HepG2 (cell line): ENCODE measurements at regions not wholly inside any gene's neighbourhood (a gene's known extent, or its start where the extent isn't known, plus 50 kb on each side); places are given as distances from the start of the nearest gene placed in this dataset.

Source experiments
- CREM ChIP-seq, 2 experiments: sonication (generic) in 1 of 2; formaldehyde crosslinking in 1 of 2; IDR thresholded peaks; 2 replicates each; pipeline versions ENCODE4 v1.4.0 to v1.6.1; 2016 to 2020; ENCODE audit warnings: antibody characterized with exemption in 1 of 2, mild to moderate bottlenecking in 1 of 2, missing genetic modification reagents in 1 of 2
- CTCF ChIP-seq: sonication (generic); formaldehyde crosslinking; IDR thresholded peaks from 2 replicates; pipeline ENCODE4 v1.5.0; 2020; ENCODE audit warnings: mild to moderate bottlenecking, missing genetic modification reagents, moderate library complexity
- E2F1 ChIP-seq: sonication (generic); formaldehyde crosslinking; IDR thresholded peaks from 2 replicates; pipeline ENCODE4 v1.5.0; 2020; ENCODE audit warnings: missing genetic modification reagents
- EZH2 ChIP-seq: conservative IDR thresholded peaks from 2 replicates; pipeline ENCODE4 v1.6.1; 2012; ENCODE audit warnings: mild to moderate bottlenecking, low read depth, low read length, moderate library complexity
- MAFK ChIP-seq, 2 experiments: IDR thresholded peaks in 1 of 2; conservative IDR thresholded peaks in 1 of 2; 2 replicates each; pipeline ENCODE4 v1.6.1; 2011; ENCODE audit warnings: improper control_type of control experiment in 2 of 2, low read length in 2 of 2
- NFE2L1 ChIP-seq: sonication (generic); formaldehyde crosslinking; IDR thresholded peaks from 2 replicates; pipeline ENCODE4 v1.4.0; 2020; ENCODE audit warnings: missing genetic modification reagents, mild to moderate bottlenecking, borderline replicate concordance
- PPARG ChIP-seq: conservative IDR thresholded peaks from 2 replicates; pipeline ENCODE4 v1.6.1; 2016; ENCODE audit warnings: missing biosample characterization, missing genetic modification reagents
- SAP130 ChIP-seq: IDR thresholded peaks from 2 replicates; pipeline ENCODE4 v1.6.1; 2016; ENCODE audit warnings: low read depth
- SNAPC4 ChIP-seq: sonication (generic); formaldehyde crosslinking; IDR thresholded peaks from 2 replicates; pipeline ENCODE4 v1.4.0; 2020; ENCODE audit warnings: mild to moderate bottlenecking, missing genetic modification reagents
- TMF1 ChIP-seq: sonication (generic); formaldehyde crosslinking; IDR thresholded peaks from 2 replicates; pipeline ENCODE4 v1.8.1; 2022; ENCODE audit warnings: low read depth, missing genetic modification reagents
- ZKSCAN1 ChIP-seq: fragments of 150-350 bp; IDR thresholded peaks from 2 replicates; pipeline ENCODE4 v1.6.1; 2014; ENCODE audit warnings: low read length
- ZNF121 ChIP-seq: sonication (generic); formaldehyde crosslinking; IDR thresholded peaks from 2 replicates; pipeline ENCODE4 v1.5.0; 2020; ENCODE audit warnings: mild to moderate bottlenecking, missing genetic modification reagents

GRCh38 chr20:16808796-16809195 lies 60.6 kb downstream of the OTOR start:
- TF ChIP-seq MAFK (conservative IDR thresholded peaks at IDR 0.05 in 1 of 2, IDR thresholded peaks at IDR 0.05 in 1 of 2; ENCODE audit: low read length in 2 of 2) = no peak
- no peak for TF ChIP-seq CTCF
- TF ChIP-seq E2F1 = no peak
- TF ChIP-seq CREM (IDR thresholded peaks at IDR 0.05) = no peak
- TF ChIP-seq CREM (CRISPR knock-in tag; IDR thresholded peaks at IDR 0.05) = no peak
- TF ChIP-seq SAP130 = no peak
- no peak for TF ChIP-seq EZH2
- TF ChIP-seq TMF1 = no peak
- no peak for TF ChIP-seq SNAPC4 (CRISPR knock-in tag)
- no peak for TF ChIP-seq ZKSCAN1
- no peak for TF ChIP-seq NFE2L1 (CRISPR knock-in tag)
- no peak for TF ChIP-seq PPARG (CRISPR knock-in tag)
- no peak for TF ChIP-seq ZNF121 (CRISPR knock-in tag)
